ENCODE measurements at regions not wholly inside any gene's neighbourhood (a gene's known extent, or its start where the extent isn't known, plus 50 kb on each side); places are given as distances from the start of the nearest gene placed in this dataset.

- TF ChIP-seq CTCF (IDR thresholded peaks at IDR 0.05 in 8 of 11, conservative IDR thresholded peaks at IDR 0.05 in 3 of 11) (no peak), POLR2A (IDR thresholded peaks at IDR 0.05) (no peak), POLR2AphosphoS5 (IDR thresholded peaks at IDR 0.05) (no peak)
Observed at GRCh38 chr3:6449099-6449498, 411.8 kb upstream of the GRM7 start.

All from spleen (tissue), 7 donors.